Thoracic aorta (tissue), 2 donors: ENCODE measurements at regions not wholly inside any gene's neighbourhood (a gene's known extent, or its start where the extent isn't known, plus 50 kb on each side); places are given as distances from the start of the nearest gene placed in this dataset.

ENCODE experiments used
- ATAC-seq: fragments of 150-250 bp; one replicate; pipeline ENCODE4 v1.8.0; 2017; ENCODE audit warnings: low read depth; ENCODE audit not compliant: insufficient number of reproducible peaks, low FRiP score
- DNase-seq: peaks from one replicate; pipeline ENCODE4 v3.0.0-alpha.2; 2020; ENCODE audit warnings: low spot score
- H3K27ac ChIP-seq, 2 donors: fragments of 200-600 bp; sonication (generic); 1 replicate in 1 of 2; 2 replicates in 1 of 2; pipeline ENCODE4 v1.5.1; 2016; ENCODE audit warnings: mild to moderate bottlenecking in 2 of 2, moderate library complexity in 2 of 2
- H3K27me3 ChIP-seq: fragments of 200-600 bp; sonication (generic); replicated peaks from 2 replicates; pipeline ENCODE4 v1.6.0; 2016; ENCODE audit warnings: mild to moderate bottlenecking; ENCODE audit not compliant: insufficient read depth
- H3K36me3 ChIP-seq: fragments of 200-600 bp; sonication (generic); one replicate; pipeline ENCODE4 v1.5.1; 2016
- H3K4me1 ChIP-seq, 2 donors: fragments of 200-600 bp; sonication (generic); 1 replicate in 1 of 2; 2 replicates in 1 of 2; pipeline versions ENCODE4 v1.5.1 to v1.6.0; 2016; ENCODE audit warnings: low read depth in 2 of 2, mild to moderate bottlenecking in 1 of 2; ENCODE audit not compliant: control insufficient read depth in 1 of 2
- H3K4me3 ChIP-seq: fragments of 200-600 bp; sonication (generic); 2 replicates; pipeline ENCODE4 v1.5.1; 2016; ENCODE audit warnings: mild to moderate bottlenecking
- H3K9me3 ChIP-seq: fragments of 200-600 bp; sonication (generic); 2 replicates; pipeline ENCODE4 v1.5.1; 2016
- TF ChIP-seq, protein P1 (sequence below): fragments of 200-600 bp; sonication (generic); IDR thresholded peaks from one replicate; pipeline ENCODE4 v1.5.1; 2019; ENCODE audit warnings: antibody characterized with exemption

DNA sequence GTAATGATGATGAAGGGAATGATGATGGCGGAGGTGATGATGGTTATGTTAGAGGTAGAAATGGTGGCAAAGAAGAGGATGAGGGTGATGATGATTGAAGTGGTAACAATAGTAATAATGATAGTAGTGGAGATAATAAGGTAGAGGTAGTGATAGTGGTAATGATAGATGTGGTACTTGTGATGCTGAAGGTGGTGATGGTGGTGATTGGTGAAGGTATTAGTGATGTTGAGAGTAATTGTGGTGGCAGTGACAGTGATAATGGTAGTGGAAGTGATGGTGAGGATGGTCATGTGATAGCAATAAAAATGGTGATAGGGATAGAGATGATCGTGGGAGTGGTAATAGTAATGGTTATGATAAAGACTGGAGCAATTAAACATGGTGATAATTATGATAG is 108.8 kb downstream of the EFNB1 start:
- H3K27me3 ChIP-seq: no peaks in the 10 kb centered on the region

DNA sequence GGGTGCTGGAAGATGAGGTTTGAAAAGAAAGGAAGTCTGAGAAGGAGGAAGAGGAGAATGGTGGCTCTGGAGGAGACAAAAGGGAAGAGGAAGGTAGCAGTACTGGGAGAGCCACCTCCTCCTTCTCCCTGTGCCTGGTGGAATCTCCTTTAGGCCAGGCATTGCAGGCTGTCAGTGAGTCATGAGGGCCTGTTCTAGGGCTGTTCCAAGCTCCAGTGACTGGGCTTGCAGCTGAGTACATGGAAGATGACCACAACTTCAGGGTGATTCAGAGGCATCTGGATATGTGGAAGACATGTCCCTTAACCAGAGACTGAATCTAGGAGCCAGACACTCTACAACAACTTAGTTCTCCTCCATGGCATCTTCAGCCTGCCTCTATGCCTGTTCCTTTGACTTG is 107.8 kb downstream of the EFNB1 start:
- no peaks in the 10 kb centered on the region for H3K27me3 ChIP-seq
- DNase-seq (no peak), ATAC-seq (no peak)
- H3K36me3 ChIP-seq: no peaks in the 10 kb centered on the region
- no peak overlapping the region for H3K4me3 ChIP-seq
- peaks cover 5 to 24% of the 10 kb centered on the region in 2 donors for H3K4me1 ChIP-seq
- TF ChIP-seq, protein P1, sequence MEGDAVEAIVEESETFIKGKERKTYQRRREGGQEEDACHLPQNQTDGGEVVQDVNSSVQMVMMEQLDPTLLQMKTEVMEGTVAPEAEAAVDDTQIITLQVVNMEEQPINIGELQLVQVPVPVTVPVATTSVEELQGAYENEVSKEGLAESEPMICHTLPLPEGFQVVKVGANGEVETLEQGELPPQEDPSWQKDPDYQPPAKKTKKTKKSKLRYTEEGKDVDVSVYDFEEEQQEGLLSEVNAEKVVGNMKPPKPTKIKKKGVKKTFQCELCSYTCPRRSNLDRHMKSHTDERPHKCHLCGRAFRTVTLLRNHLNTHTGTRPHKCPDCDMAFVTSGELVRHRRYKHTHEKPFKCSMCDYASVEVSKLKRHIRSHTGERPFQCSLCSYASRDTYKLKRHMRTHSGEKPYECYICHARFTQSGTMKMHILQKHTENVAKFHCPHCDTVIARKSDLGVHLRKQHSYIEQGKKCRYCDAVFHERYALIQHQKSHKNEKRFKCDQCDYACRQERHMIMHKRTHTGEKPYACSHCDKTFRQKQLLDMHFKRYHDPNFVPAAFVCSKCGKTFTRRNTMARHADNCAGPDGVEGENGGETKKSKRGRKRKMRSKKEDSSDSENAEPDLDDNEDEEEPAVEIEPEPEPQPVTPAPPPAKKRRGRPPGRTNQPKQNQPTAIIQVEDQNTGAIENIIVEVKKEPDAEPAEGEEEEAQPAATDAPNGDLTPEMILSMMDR: no peak
- no peak overlapping the region for H3K27ac ChIP-seq
- no peaks in the 10 kb centered on the region for H3K9me3 ChIP-seq

More for the DNA sequence above, 108.8 kb downstream of the EFNB1 start:
- Histone ChIP-seq H3K36me3 (no peaks in the 10 kb centered on the region), H3K27ac (no peak overlapping the region), H3K9me3 (no peaks in the 10 kb centered on the region), H3K4me1 (peaks cover under 1 to 21% of the 10 kb centered on the region in 2 donors), H3K4me3 (no peak overlapping the region)
- ATAC-seq (no peak), DNase-seq (no peak)
- TF ChIP-seq, protein P1: no peak

DNA sequence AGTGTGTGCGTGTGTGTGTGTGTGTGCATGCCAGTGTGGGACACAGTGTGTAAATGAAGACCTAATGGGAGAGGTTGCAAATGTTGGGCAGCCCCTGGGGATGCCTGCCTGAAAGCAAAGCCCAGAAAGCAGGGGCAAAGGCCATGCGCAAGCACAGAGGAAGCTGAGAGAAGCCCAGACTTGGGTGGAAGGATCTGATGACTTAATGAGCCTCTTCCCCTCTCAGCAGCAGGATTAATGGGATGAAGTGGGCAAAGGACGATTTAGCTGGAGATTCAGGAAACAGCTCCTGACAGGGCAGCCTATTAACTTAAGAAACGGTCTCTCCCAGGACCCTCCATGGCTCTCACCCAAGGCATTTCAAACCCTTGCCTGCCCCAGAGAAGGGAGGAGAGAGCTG is 107.3 kb downstream of the EFNB1 start:
- H3K4me1 ChIP-seq: peaks cover 5 to 24% of the 10 kb centered on the region in 2 donors

DNA sequence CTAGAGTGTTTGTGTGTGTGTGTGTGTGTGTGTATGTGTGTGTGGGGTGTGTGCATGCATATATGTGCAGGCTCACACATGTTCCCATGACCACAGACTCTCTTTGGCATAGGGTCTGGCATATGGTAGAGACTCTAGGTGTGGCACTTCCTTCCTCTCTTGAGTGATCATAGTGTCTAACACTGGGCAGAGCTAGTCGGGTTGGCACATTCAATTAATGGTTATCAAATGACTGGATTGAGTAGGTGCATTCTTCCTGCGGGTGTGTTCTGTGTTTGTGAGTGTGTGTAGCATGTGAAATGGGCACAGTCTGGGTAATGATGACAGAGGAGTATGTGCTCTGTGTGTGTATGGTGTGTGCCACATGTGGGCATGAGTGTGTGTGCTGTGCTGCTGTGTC is 106.5 kb downstream of the EFNB1 start:
- TF ChIP-seq, protein P1: no peak
- H3K4me3 ChIP-seq: no peak overlapping the region
- H3K27ac ChIP-seq: no peak overlapping the region
- peaks cover 5 to 24% of the 10 kb centered on the region in 2 donors for H3K4me1 ChIP-seq
- no peaks in the 10 kb centered on the region for H3K36me3 ChIP-seq
- ATAC-seq (no peak), DNase-seq (no peak)
- no peaks in the 10 kb centered on the region for H3K9me3 ChIP-seq
- H3K27me3 ChIP-seq: no peaks in the 10 kb centered on the region

More for the DNA sequence above, 107.3 kb downstream of the EFNB1 start:
- TF ChIP-seq, protein P1: no peak
- Histone ChIP-seq H3K36me3 (no peaks in the 10 kb centered on the region), H3K27me3 (no peaks in the 10 kb centered on the region), H3K9me3 (no peaks in the 10 kb centered on the region), H3K27ac (no peak overlapping the region), H3K4me3 (no peak overlapping the region)
- ATAC-seq (no peak), DNase-seq (no peak)

DNA sequence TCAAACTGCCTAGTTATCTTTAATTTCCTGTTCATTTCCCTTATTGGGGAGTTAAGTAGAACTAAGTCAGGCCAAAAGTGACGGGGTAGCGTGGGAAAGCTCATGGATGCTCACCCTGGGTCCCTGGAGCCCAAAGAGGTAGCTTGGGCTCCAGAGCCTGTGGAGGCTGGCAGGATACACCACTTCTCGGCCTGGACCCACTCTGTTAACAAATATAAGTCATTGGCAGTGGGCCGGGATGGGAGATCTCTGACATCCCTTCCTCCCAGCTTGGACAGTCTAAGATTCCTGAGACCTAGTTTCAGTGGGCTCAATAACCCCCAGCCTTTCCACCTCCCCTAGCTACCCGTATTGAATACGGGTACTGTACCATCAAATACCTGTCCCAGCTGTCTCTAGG is 106.1 kb downstream of the EFNB1 start:
- no peak for DNase-seq
- H3K27ac ChIP-seq: no peak overlapping the region

More for the DNA sequence above, 106.1 kb downstream of the EFNB1 start:
- TF ChIP-seq, protein P1: no peak
- Histone ChIP-seq H3K27me3 (no peaks in the 10 kb centered on the region), H3K36me3 (no peaks in the 10 kb centered on the region), H3K4me1 (peaks cover 5 to 25% of the 10 kb centered on the region in 2 donors), H3K9me3 (no peaks in the 10 kb centered on the region), H3K4me3 (no peak overlapping the region)
- no peak for ATAC-seq
